RWPE1 (cell line): ENCODE measurements at regions not wholly inside any gene's neighbourhood (a gene's known extent, or its start where the extent isn't known, plus 50 kb on each side); places are given as distances from the start of the nearest gene placed in this dataset.
A peak's percentile ranks its signal among the peaks of the same experiment; 100 is the strongest.
"Not testable (repeated sequence)": the region's sequence is repeated elsewhere in the genome, so short reads cannot be mapped to it uniquely, and the experiment has no call there.

ENCODE experiments used
- CTCF ChIA-PET: fragments of 350-600 bp; sonication (Branson Sonifier 250); formaldehyde crosslinking; extraction: SDS; loops from one replicate; lab custom pipeline; 2021; lab: Yijun Ruan, JAX
- POLR2A ChIA-PET: fragments of 400-600 bp; formaldehyde crosslinking; extraction: SDS; loops from one replicate; lab custom pipeline; 2020; ENCODE audit warnings: antibody characterized with exemption; ENCODE audit not compliant: low non-redundant PET; lab: Yijun Ruan, JAX
- DNase-seq: peaks from one replicate; pipeline ENCODE4 v3.0.0; 2012; ENCODE audit warnings: low spot score
- H3K27ac ChIP-seq: fragments of 450-650 bp; 2 replicates; pipeline ENCODE4 v1.5.1; 2017
- CTCF ChIP-seq: fragments of 450-650 bp; conservative IDR thresholded peaks from 2 replicates; pipeline ENCODE4 v1.5.1; 2017; ENCODE audit warnings: low read depth, mild to moderate bottlenecking

GRCh38 chr5:106401561-106401960, 1269.2 kb downstream of the EFNA5 start:
- POLR2A ChIA-PET = no interaction called here
- no peak for DNase-seq
- TF ChIP-seq CTCF = no peak
- CTCF ChIA-PET = no interaction called here
- no peak overlapping the region for H3K27ac ChIP-seq

DNA sequence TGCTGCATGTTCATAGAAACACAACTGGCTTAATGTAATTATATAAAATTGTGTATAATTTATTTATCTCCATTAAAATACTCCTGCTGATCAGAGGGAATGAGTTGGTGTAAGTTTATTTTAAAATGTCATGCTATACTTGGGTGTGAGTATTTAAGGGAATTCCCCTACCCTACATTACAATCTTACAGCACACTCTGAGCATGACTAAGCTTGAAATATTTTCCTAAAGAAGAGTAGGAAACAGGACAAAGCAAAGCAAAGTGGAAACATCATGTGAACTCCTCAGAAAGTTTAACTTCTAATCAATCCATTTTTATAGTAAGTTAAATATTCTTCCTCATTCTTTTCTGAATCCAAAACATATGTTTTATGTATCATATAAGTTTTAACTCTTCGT, 1271.3 kb downstream of the EFNA5 start:
- peak; percentile 54 for DNase-seq
- no peak overlapping the region for H3K27ac ChIP-seq
- CTCF ChIA-PET = interaction anchor here (0.6 kb wide), 1 partner anchor 733 kb away, joined by 3 read pairs; no protein-coding TSS in a partner anchor
- TF ChIP-seq CTCF = no peak
- POLR2A ChIA-PET = no interaction called here

DNA sequence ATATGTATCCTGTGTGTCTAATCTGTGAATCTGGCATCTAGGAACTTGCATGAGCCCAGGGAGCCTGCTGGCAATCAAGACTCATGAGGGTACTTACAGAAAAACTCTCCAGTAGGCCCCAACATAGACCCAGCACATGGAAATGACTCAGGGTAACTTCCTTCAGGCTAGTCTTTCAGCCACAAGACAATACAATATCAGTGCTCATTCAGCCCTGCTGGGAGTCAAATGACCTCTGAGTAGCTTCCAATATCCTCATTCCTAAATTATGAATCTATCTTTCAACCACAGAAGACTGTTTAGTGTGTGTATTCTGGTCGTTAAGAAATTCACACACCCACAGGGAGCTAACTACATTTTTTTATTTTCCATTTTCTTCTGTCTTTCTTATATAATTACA, 1273.0 kb downstream of the EFNA5 start:
- peak; percentile 84 for DNase-seq
- no peak for TF ChIP-seq CTCF
- H3K27ac ChIP-seq = no peak overlapping the region
- ChIA-PET POLR2A (no interaction called here), CTCF (no interaction called here)

DNA sequence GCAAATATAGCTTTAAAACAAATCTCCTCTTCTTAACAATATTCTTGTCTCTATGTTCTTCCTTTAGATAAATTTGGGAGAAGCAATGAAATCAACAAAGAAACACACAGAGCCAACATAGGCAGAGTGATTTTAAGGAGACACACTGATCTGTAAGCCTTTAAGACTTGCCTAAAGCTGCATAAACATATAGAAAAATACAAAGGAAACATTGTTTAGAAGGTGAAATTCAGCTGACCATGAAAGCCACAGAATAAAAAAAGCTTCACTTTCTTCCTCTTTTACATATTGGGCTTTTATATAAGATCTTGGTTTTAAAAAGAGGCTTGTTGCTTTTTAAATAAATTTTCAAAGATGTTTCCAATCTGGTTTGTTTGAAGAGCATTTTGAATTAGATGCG, 1277.5 kb downstream of the EFNA5 start:
- H3K27ac ChIP-seq = no peak overlapping the region
- TF ChIP-seq CTCF = no peak
- ChIA-PET POLR2A (no interaction called here), CTCF (no interaction called here)
- no peak for DNase-seq

- TF ChIP-seq CTCF = no peak
- no peak overlapping the region for H3K27ac ChIP-seq
- POLR2A ChIA-PET = no interaction called here
- CTCF ChIA-PET = no interaction called here
- DNase-seq = peak; percentile 41
Measured at GRCh38 chr5:106392766-106393165, 1278.0 kb downstream of the EFNA5 start.

- H3K27ac ChIP-seq, POLR2A ChIA-PET, DNase-seq, CTCF ChIA-PET: not testable (repeated sequence)
Measured at GRCh38 chr5:106387767-106388166, 1283.0 kb downstream of the EFNA5 start.

DNA sequence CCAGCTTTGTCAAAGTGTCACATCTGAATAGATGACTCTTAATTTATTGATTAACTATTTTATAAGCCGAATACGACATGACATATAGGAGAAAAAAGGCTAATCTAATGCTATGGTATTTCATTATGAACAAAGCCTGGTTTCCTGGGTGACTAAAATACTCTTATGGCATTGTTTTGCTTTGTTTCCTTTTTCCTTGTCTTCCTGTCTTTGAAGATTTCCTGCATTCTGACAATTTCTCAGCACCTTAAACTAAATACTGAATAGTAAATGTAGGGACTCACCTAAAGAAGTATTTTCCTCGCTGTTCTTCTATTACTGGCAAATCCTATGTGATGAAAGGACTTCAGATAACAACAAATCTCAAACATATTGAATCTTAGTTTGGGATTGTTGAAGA, 1284.5 kb downstream of the EFNA5 start:
- DNase-seq = no peak
- TF ChIP-seq CTCF = no peak
- no peak overlapping the region for H3K27ac ChIP-seq
- POLR2A ChIA-PET = no interaction called here
- CTCF ChIA-PET = interaction anchor here (0.6 to 0.8 kb wide), 2 partner anchors 9 to 11 kb away, joined by 3 read pairs; no protein-coding TSS in a partner anchor
